SK-N-SH (cell line): ENCODE measurements at regions not wholly inside any gene's neighbourhood (a gene's known extent, or its start where the extent isn't known, plus 50 kb on each side); places are given as distances from the start of the nearest gene placed in this dataset.

ENCODE experiments used
- CTCF ChIA-PET: fragments of 300-600, 350-600 bp; formaldehyde crosslinking; extraction: SDS; loops from one replicate; lab custom pipeline; 2021; lab: Yijun Ruan, JAX
- POLR2A ChIA-PET: fragments of 350-600 bp; sonication (Branson Sonifier 250); formaldehyde crosslinking; extraction: SDS; loops from one replicate; lab custom pipeline; 2020; ENCODE audit warnings: antibody characterized with exemption, inconsistent platforms; lab: Yijun Ruan, JAX
- DNase-seq: peaks from one replicate; pipeline ENCODE4 v3.0.0; 2012
- H2AFZ ChIP-seq: fragments of 200-600 bp; sonication (generic); 2 replicates; pipeline ENCODE4 v1.8.1; 2016; ENCODE audit warnings: antibody characterized with exemption, mild to moderate bottlenecking, low read depth
- H3F3A ChIP-seq: fragments of 200-600 bp; sonication (generic); replicated peaks from 2 replicates; pipeline ENCODE3; 2016; ENCODE audit warnings: antibody characterized with exemption, mild to moderate bottlenecking; ENCODE audit not compliant: insufficient read depth
- H3K27ac ChIP-seq, 2 experiments: fragments of 200-500 bp in 1 of 2; fragments of 200-600 bp in 1 of 2; sonication (Bioruptor generic) in 1 of 2; sonication (generic), shearing (Covaris generic) in 1 of 2; 2 replicates each; pipeline versions ENCODE4 v1.5.1 to v1.6.1; 2014 to 2016; ENCODE audit warnings: low read depth in 2 of 2, inconsistent platforms in 1 of 2, low read length in 1 of 2, mild to moderate bottlenecking in 1 of 2, mixed read lengths in 1 of 2
- H3K27me3 ChIP-seq: fragments of 200-600 bp; sonication (generic), shearing (Covaris generic); 2 replicates; pipeline ENCODE4 v1.6.1; 2016; ENCODE audit warnings: mixed run types; ENCODE audit not compliant: insufficient read depth
- H3K36me3 ChIP-seq, 2 experiments: fragments of 200-500 bp in 1 of 2; fragments of 200-600 bp in 1 of 2; sonication (Bioruptor generic) in 1 of 2; sonication (generic) in 1 of 2; replicated peaks in 1 of 2; 2 replicates each; pipeline versions ENCODE3 to v1.5.1; 2014 to 2016; ENCODE audit warnings: low read length in 1 of 2, mild to moderate bottlenecking in 1 of 2; ENCODE audit not compliant: insufficient read depth in 2 of 2, control insufficient read depth in 1 of 2
- H3K4me1 ChIP-seq, 2 experiments: fragments of 200-500 bp in 1 of 2; fragments of 200-600 bp in 1 of 2; sonication (Bioruptor generic) in 1 of 2; sonication (generic), shearing (Covaris generic) in 1 of 2; 2 replicates each; pipeline versions ENCODE4 v1.5.1 to v1.6.1; 2014 to 2016; ENCODE audit warnings: low read depth in 1 of 2, low read length in 1 of 2, mixed run types in 1 of 2; ENCODE audit not compliant: insufficient read depth in 2 of 2, control insufficient read depth in 1 of 2
- H3K4me2 ChIP-seq: fragments of 200-600 bp; sonication (generic), shearing (Covaris generic); 2 replicates; pipeline ENCODE4 v1.6.1; 2017; ENCODE audit warnings: mixed run types
- H3K4me3 ChIP-seq, 2 experiments: fragments of 200-500 bp in 1 of 2; fragments of 200-600 bp in 1 of 2; sonication (Bioruptor generic) in 1 of 2; sonication (generic), shearing (Covaris generic) in 1 of 2; 2 replicates each; pipeline versions ENCODE4 v1.5.1 to v1.8.1; 2014 to 2016; ENCODE audit warnings: low read depth in 2 of 2, inconsistent platforms in 1 of 2, low read length in 1 of 2, mild to moderate bottlenecking in 1 of 2, mixed read lengths in 1 of 2, moderate library complexity in 1 of 2
- H3K79me2 ChIP-seq: fragments of 200-600 bp; sonication (generic); 2 replicates; pipeline ENCODE4 v1.8.1; 2017; ENCODE audit warnings: mild to moderate bottlenecking; ENCODE audit not compliant: insufficient read depth
- H3K9ac ChIP-seq: fragments of 200-600 bp; sonication (generic); 2 replicates; pipeline ENCODE4 v1.6.1; 2017; ENCODE audit warnings: mixed run types
- H3K9me2 ChIP-seq: fragments of 200-600 bp; sonication (generic); 2 replicates; pipeline ENCODE4 v1.6.1; 2017; ENCODE audit warnings: mixed run types
- H3K9me3 ChIP-seq: fragments of 200-600 bp; sonication (generic); 2 replicates; pipeline ENCODE4 v1.6.1; 2017; ENCODE audit warnings: mixed run types, mild to moderate bottlenecking, moderate library complexity
- H4K20me1 ChIP-seq: fragments of 200-600 bp; sonication (generic); 2 replicates; pipeline ENCODE4 v1.6.1; 2017; ENCODE audit warnings: mild to moderate bottlenecking, mixed run types; ENCODE audit not compliant: insufficient read depth
- CHD2 ChIP-seq: fragments of 150-350 bp; IDR thresholded peaks from 2 replicates; pipeline ENCODE4 v1.6.1; 2018; ENCODE audit warnings: low read length; ENCODE audit not compliant: partially characterized antibody
- CTCF ChIP-seq: fragments of 200-600 bp; sonication (generic); IDR thresholded peaks from 2 replicates; pipeline ENCODE4 v1.6.1; 2017; ENCODE audit warnings: antibody characterized with exemption, mild to moderate bottlenecking, moderate library complexity
- EZH2phosphoT487 ChIP-seq: fragments of 200-600 bp; sonication (generic); IDR thresholded peaks from 2 replicates; pipeline ENCODE4 v1.6.1; 2017; ENCODE audit warnings: low read depth, mixed run types, mild to moderate bottlenecking, antibody characterized with exemption, moderate library complexity, borderline replicate concordance
- FOXJ3 ChIP-seq: sonication (generic); formaldehyde crosslinking; IDR thresholded peaks from 2 replicates; pipeline ENCODE4 v1.5.1; 2020; ENCODE audit warnings: mild to moderate bottlenecking, missing genetic modification reagents
- MEF2A ChIP-seq: IDR thresholded peaks from 2 replicates; pipeline ENCODE4 v1.4.0; 2012; ENCODE audit warnings: low read depth, borderline replicate concordance
- RAD21 ChIP-seq: IDR thresholded peaks from 2 replicates; pipeline ENCODE4 v1.6.1; 2012; ENCODE audit warnings: mild to moderate bottlenecking, low read length
- USF1 ChIP-seq: IDR thresholded peaks from 2 replicates; pipeline ENCODE4 v1.4.0; 2012; ENCODE audit warnings: low read depth, borderline replicate concordance
- USF2 ChIP-seq: fragments of 150-350 bp; IDR thresholded peaks from 2 replicates; pipeline ENCODE4 v1.6.1; 2017; ENCODE audit warnings: antibody characterized with exemption, low read length, low read depth, borderline replicate concordance
- YY1 ChIP-seq: IDR thresholded peaks from 2 replicates; pipeline ENCODE4 v1.4.0; 2012; ENCODE audit warnings: low read depth, mild to moderate bottlenecking
- WGBS: methylation state at CpG from one replicate; pipeline ENCODE4 v1.1.6; 2017; ENCODE audit warnings: low lambda C conversion rate; 5-methylcytosine and 5-hydroxymethylcytosine counted together

GRCh38 chr7:19830604-19831003, 57.2 kb upstream of the TMEM196 start:
- H3K36me3 ChIP-seq: no peaks in the 10 kb centered on the region
- no peak overlapping the region for H3K27ac ChIP-seq
- ChIA-PET CTCF (interaction anchor here (1.1 kb wide), 1 partner anchor 11 kb away, joined by 3 read pairs; no protein-coding TSS in a partner anchor), POLR2A (no interaction called here)
- WGBS: 2% methylated on average over 2 of the region's 2 CpGs
- no peaks in the 10 kb centered on the region for H4K20me1 ChIP-seq
- no peaks in the 10 kb centered on the region for H3F3A ChIP-seq
- H3K9me2 ChIP-seq: no peaks in the 10 kb centered on the region
- no peak for DNase-seq
- no peak overlapping the region for H3K4me2 ChIP-seq
- no peak overlapping the region for H3K4me3 ChIP-seq
- no peak overlapping the region for H2AFZ ChIP-seq
- H3K9ac ChIP-seq: no peak overlapping the region
- H3K4me1 ChIP-seq: no peaks in the 10 kb centered on the region
- H3K79me2 ChIP-seq: no peaks in the 10 kb centered on the region
- H3K27me3 ChIP-seq: no peaks in the 10 kb centered on the region
- TF ChIP-seq CTCF (no peak), YY1 (no peak), CHD2 (no peak), USF2 (no peak), FOXJ3 (CRISPR knock-in tag) (no peak), EZH2phosphoT487 (no peak), USF1 (no peak), MEF2A (no peak), RAD21 (no peak)
- H3K9me3 ChIP-seq: no peaks in the 10 kb centered on the region
